ENCODE measurements at regions not wholly inside any gene's neighbourhood (a gene's known extent, or its start where the extent isn't known, plus 50 kb on each side); places are given as distances from the start of the nearest gene placed in this dataset.

DNA sequence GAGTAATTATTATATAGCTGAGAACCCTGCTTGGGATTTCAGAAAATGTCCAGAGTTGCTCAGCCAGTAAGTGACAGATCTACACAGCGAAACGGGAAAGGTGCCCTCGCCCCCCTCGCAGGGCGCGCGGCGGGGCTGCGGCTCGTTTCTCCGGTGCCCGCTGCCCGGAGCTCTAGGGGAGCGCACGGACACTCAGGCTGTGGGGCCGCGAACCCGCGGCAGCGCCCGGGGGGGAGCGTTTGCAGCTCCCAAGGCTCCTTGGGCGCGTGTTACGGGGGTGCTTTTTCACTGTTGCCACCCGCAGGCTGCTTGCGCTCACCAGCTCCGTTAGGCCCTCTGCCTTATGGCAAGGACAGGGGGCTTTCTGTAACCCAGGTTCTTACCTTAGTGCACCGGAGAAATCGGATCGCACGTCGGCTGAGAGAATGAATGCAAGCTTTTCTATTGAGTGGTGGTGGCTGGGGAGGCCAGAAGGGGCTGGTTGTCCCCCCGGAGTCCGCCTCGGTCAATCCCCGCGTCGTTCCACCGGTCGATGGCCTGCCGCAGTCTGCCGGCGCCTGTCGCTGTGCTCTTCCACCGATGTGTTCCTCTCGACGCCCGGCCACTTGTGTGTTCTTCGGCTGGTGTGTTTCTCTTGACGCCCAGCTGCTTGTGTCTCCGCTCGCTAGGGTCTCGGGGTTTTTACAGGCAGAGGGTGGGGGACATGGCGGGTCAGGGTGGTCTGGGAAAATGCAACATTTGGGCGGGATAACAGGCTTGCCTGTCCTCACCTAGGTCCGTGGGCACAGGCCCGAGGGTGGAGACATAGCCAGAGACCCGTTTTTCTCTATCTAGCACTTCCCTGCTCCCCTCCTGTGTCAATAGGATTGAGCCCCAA, 758.8 kb upstream of the DDX18 start:
- TF ChIP-seq, protein P1, sequence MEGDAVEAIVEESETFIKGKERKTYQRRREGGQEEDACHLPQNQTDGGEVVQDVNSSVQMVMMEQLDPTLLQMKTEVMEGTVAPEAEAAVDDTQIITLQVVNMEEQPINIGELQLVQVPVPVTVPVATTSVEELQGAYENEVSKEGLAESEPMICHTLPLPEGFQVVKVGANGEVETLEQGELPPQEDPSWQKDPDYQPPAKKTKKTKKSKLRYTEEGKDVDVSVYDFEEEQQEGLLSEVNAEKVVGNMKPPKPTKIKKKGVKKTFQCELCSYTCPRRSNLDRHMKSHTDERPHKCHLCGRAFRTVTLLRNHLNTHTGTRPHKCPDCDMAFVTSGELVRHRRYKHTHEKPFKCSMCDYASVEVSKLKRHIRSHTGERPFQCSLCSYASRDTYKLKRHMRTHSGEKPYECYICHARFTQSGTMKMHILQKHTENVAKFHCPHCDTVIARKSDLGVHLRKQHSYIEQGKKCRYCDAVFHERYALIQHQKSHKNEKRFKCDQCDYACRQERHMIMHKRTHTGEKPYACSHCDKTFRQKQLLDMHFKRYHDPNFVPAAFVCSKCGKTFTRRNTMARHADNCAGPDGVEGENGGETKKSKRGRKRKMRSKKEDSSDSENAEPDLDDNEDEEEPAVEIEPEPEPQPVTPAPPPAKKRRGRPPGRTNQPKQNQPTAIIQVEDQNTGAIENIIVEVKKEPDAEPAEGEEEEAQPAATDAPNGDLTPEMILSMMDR (IDR thresholded peaks at IDR 0.05; ENCODE audit: borderline replicate concordance, extremely low read depth, insufficient read depth) = no peak
- Histone ChIP-seq H3K27me3 (ENCODE audit: control insufficient read depth, insufficient read depth, low read length) (no peaks in the 10 kb centered on the region), H3K9me3 (ENCODE audit: control insufficient read depth in 2 of 3, insufficient read depth in 1 of 3, low read length in 3 of 3) (no peaks in the 10 kb centered on the region), H3K27ac (ENCODE audit: low read depth in 2 of 2, low read length in 2 of 2) (no peak overlapping the region), H3K4me3 (ENCODE audit: low read length in 3 of 3) (no peak overlapping the region), H3K9ac (ENCODE audit: low read length in 3 of 3) (no peak overlapping the region), H3K4me1 (ENCODE audit: control insufficient read depth in 2 of 3, insufficient read depth in 2 of 3, low read depth in 1 of 3, low read length in 3 of 3) (no peaks in the 10 kb centered on the region), H3K36me3 (ENCODE audit: control insufficient read depth in 2 of 3, insufficient read depth in 3 of 3, low read length in 3 of 3) (no peaks in the 10 kb centered on the region)
- DNase-seq (no peak), FAIRE-seq (no peak)
- intact Hi-C loops (cut with DNase I) = no loop called here

DNA sequence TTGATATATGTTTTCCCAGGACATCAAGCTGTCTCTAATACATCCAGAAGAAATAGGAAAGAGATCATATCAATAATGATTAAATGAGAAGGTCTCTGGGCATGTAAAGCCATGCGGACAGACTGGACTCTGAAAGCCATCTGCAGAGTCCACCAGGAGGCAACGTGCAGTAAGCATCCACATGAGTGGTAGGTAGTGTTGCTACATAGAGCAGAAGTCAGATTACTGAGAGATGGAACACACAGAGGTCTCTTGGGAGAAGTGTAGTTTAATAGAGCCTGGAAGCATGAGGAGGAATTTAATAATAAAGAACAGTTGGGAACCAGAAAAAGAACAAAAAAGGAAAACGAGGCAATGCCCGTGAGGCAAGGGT, 758.1 kb upstream of the DDX18 start:
- H3K9me3 ChIP-seq (ENCODE audit: control insufficient read depth in 2 of 3, insufficient read depth in 1 of 3, low read length in 3 of 3) = no peaks in the 10 kb centered on the region
- intact Hi-C loops (cut with DNase I) = no loop called here
- no peak overlapping the region for H3K9ac ChIP-seq (ENCODE audit: low read length in 3 of 3)
- TF ChIP-seq, protein P1 (IDR thresholded peaks at IDR 0.05; ENCODE audit: borderline replicate concordance, extremely low read depth, insufficient read depth) = no peak
- H3K27ac ChIP-seq (ENCODE audit: low read depth in 2 of 2, low read length in 2 of 2) = no peak overlapping the region
- no peak overlapping the region for H3K4me3 ChIP-seq (ENCODE audit: low read length in 3 of 3)
- DNase-seq (no peak), FAIRE-seq (no peak)
- H3K27me3 ChIP-seq (ENCODE audit: control insufficient read depth, insufficient read depth, low read length) = no peaks in the 10 kb centered on the region
- no peaks in the 10 kb centered on the region for H3K36me3 ChIP-seq (ENCODE audit: control insufficient read depth in 2 of 3, insufficient read depth in 3 of 3, low read length in 3 of 3)
- no peaks in the 10 kb centered on the region for H3K4me1 ChIP-seq (ENCODE audit: control insufficient read depth in 2 of 3, insufficient read depth in 2 of 3, low read depth in 1 of 3, low read length in 3 of 3)

DNA sequence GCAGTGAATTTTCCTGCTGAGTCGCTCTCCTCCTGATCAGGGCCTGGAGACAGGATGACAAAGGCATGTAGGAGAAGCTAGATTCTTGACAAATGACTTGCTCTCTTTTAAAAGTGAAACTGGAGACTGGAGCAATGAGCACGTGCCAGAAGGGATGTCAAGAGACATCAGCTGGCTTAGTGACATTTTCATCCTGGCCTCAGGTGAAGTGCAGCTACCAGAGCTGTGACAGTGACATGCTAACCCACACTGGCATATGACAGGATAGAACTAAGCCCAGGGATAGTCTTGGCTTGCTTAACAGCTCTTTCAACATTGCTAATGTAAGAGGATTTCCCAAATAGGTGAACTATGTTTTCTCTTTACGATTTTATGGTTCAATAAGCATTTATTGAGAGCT, 757.5 kb upstream of the DDX18 start:
- no peak overlapping the region for H3K27ac ChIP-seq (ENCODE audit: low read depth in 2 of 2, low read length in 2 of 2)
- no peak for DNase-seq
- no peaks in the 10 kb centered on the region for H3K27me3 ChIP-seq (ENCODE audit: control insufficient read depth, insufficient read depth, low read length)
- H3K4me1 ChIP-seq (ENCODE audit: control insufficient read depth in 2 of 3, insufficient read depth in 2 of 3, low read depth in 1 of 3, low read length in 3 of 3) = no peaks in the 10 kb centered on the region
- no peak overlapping the region for H3K9ac ChIP-seq (ENCODE audit: low read length in 3 of 3)
- no peak overlapping the region for H3K4me3 ChIP-seq (ENCODE audit: low read length in 3 of 3)
- no peaks in the 10 kb centered on the region for H3K36me3 ChIP-seq (ENCODE audit: control insufficient read depth in 2 of 3, insufficient read depth in 3 of 3, low read length in 3 of 3)
- intact Hi-C loops (cut with DNase I) = no loop called here
- H3K9me3 ChIP-seq (ENCODE audit: control insufficient read depth in 2 of 3, insufficient read depth in 1 of 3, low read length in 3 of 3) = no peaks in the 10 kb centered on the region
- no peak for FAIRE-seq
- TF ChIP-seq, protein P1 (IDR thresholded peaks at IDR 0.05; ENCODE audit: borderline replicate concordance, extremely low read depth, insufficient read depth) = no peak

Measured in kidney (tissue), 13 donors.